IMR-90 (cell line): ENCODE measurements at regions not wholly inside any gene's neighbourhood (a gene's known extent, or its start where the extent isn't known, plus 50 kb on each side); places are given as distances from the start of the nearest gene placed in this dataset.
"Not testable (repeated sequence)": the region's sequence is repeated elsewhere in the genome, so short reads cannot be mapped to it uniquely, and the experiment has no call there.

Experiments
- ATAC-seq: fragments of 200-7000 bp; cut with Tn5 transposase; 2 replicates; pipeline ENCODE4 v1.9.1; 2020; ENCODE audit warnings: low read depth, mild to moderate bottlenecking, moderate library complexity
- BruUV-seq: library from RNA; stranded (reverse); fragments of 400-500 nt; replicated peaks from 2 replicates; lab custom pipeline; 2021; lab: Mats Ljungman, UMichigan
- CTCF ChIA-PET: fragments of 300-600 bp; formaldehyde crosslinking; extraction: SDS; loops from one replicate; lab custom pipeline; 2021; ENCODE audit warnings: antibody characterized with exemption; lab: Yijun Ruan, JAX
- POLR2A ChIA-PET: fragments of 300-600 bp; sonication (Branson Sonifier 250); formaldehyde crosslinking; loops from one replicate; lab custom pipeline; 2022; ENCODE audit warnings: antibody characterized with exemption; ENCODE audit not compliant: unreplicated experiment; lab: Charles Lee
- DNase-seq: peaks from one replicate; pipeline ENCODE4 v3.0.0; 2013
- H2AFZ ChIP-seq: replicated peaks from 2 replicates; pipeline ENCODE3; 2013; ENCODE audit warnings: low read length, mild to moderate bottlenecking; ENCODE audit not compliant: poor library complexity
- H2AK5ac ChIP-seq: 2 replicates; pipeline ENCODE4 v1.6.1; 2013; ENCODE audit warnings: low read depth, low read length, inconsistent platforms
- H2AK9ac ChIP-seq: replicated peaks from 2 replicates; pipeline ENCODE3; 2013; ENCODE audit warnings: mild to moderate bottlenecking, low read depth, low read length, moderate library complexity; ENCODE audit not compliant: poor library complexity
- H2BK120ac ChIP-seq: 2 replicates; pipeline ENCODE4 v1.6.1; 2013; ENCODE audit warnings: low read depth, low read length, inconsistent platforms
- H2BK15ac ChIP-seq: 3 replicates; pipeline ENCODE4 v1.6.1; 2013; ENCODE audit warnings: low read depth, low read length, inconsistent platforms
- H2BK20ac ChIP-seq: 2 replicates; pipeline ENCODE4 v1.6.1; 2013; ENCODE audit warnings: low read depth, mild to moderate bottlenecking, inconsistent platforms, low read length, moderate library complexity
- H2BK5ac ChIP-seq: 2 replicates; pipeline ENCODE4 v1.6.1; 2013; ENCODE audit warnings: mild to moderate bottlenecking, low read depth, low read length, inconsistent platforms; ENCODE audit not compliant: poor library complexity, severe bottlenecking
- H3K14ac ChIP-seq: replicated peaks from 2 replicates; pipeline ENCODE4 v1.6.1; 2013; ENCODE audit warnings: low read depth, low read length, inconsistent platforms
- H3K18ac ChIP-seq: 2 replicates; pipeline ENCODE4 v1.6.1; 2013; ENCODE audit warnings: low read depth, low read length, control low read depth
- H3K23ac ChIP-seq: 2 replicates; pipeline ENCODE4 v1.6.1; 2013; ENCODE audit warnings: low read depth, low read length, inconsistent platforms
- H3K27ac ChIP-seq: 2 replicates; pipeline ENCODE4 v1.5.1; 2013; ENCODE audit warnings: mild to moderate bottlenecking, control low read depth, low read length; ENCODE audit not compliant: insufficient read depth
- H3K27me3 ChIP-seq: 2 replicates; pipeline ENCODE4 v1.6.1; 2013; ENCODE audit warnings: low read length; ENCODE audit not compliant: control insufficient read depth, insufficient read depth
- H3K36me3 ChIP-seq: 2 replicates; pipeline ENCODE4 v1.6.1; 2013; ENCODE audit warnings: low read length, mixed read lengths; ENCODE audit not compliant: control insufficient read depth, insufficient read depth
- H3K4ac ChIP-seq: 2 replicates; pipeline ENCODE4 v1.6.1; 2013; ENCODE audit warnings: low read depth, low read length, inconsistent platforms
- H3K4me1 ChIP-seq: 2 replicates; pipeline ENCODE4 v1.6.1; 2013; ENCODE audit warnings: low read length, mixed read lengths; ENCODE audit not compliant: control insufficient read depth, insufficient read depth
- H3K4me2 ChIP-seq: 2 replicates; pipeline ENCODE4 v1.6.1; 2013; ENCODE audit warnings: low read depth, mild to moderate bottlenecking, control low read depth, low read length, moderate library complexity
- H3K4me3 ChIP-seq: 2 replicates; pipeline ENCODE4 v1.5.1; 2013; ENCODE audit warnings: low read depth, mild to moderate bottlenecking, control low read depth, low read length, moderate library complexity; ENCODE audit not compliant: insufficient read depth
- H3K56ac ChIP-seq: 2 replicates; pipeline ENCODE4 v1.6.1; 2013; ENCODE audit warnings: low read length, inconsistent platforms; ENCODE audit not compliant: insufficient read depth; ENCODE audit errors: extremely low read depth
- H3K79me1 ChIP-seq, 2 experiments: 2 replicates each; pipeline ENCODE4 v1.6.1; 2013; ENCODE audit warnings: low read length in 2 of 2, inconsistent platforms in 1 of 2, low read depth in 1 of 2
- H3K9ac ChIP-seq: 2 replicates; pipeline ENCODE4 v1.6.1; 2013; ENCODE audit warnings: low read depth, low read length, control low read depth
- H3K9me1 ChIP-seq: 2 replicates; pipeline ENCODE4 v1.6.1; 2013; ENCODE audit warnings: low read length, inconsistent platforms; ENCODE audit not compliant: insufficient read depth
- H3K9me3 ChIP-seq: 2 replicates; pipeline ENCODE4 v1.6.1; 2013; ENCODE audit warnings: low read length; ENCODE audit not compliant: control insufficient read depth, insufficient read depth
- H4K20me1 ChIP-seq: 2 replicates; pipeline ENCODE4 v1.6.1; 2013; ENCODE audit warnings: low read length, inconsistent platforms; ENCODE audit not compliant: insufficient read depth
- H4K5ac ChIP-seq: 2 replicates; pipeline ENCODE4 v1.6.1; 2013; ENCODE audit warnings: mild to moderate bottlenecking, low read depth, low read length, control low read depth
- H4K8ac ChIP-seq, 2 experiments: 2 replicates each; pipeline ENCODE4 v1.6.1; 2013; ENCODE audit warnings: low read depth in 2 of 2, low read length in 2 of 2, control low read depth in 1 of 2, inconsistent platforms in 1 of 2
- H4K91ac ChIP-seq: 2 replicates; pipeline ENCODE4 v1.6.1; 2013; ENCODE audit warnings: low read depth, low read length, inconsistent platforms; ENCODE audit not compliant: insufficient read depth
- NFE2L2 ChIP-seq: fragments of 150-350 bp; IDR thresholded peaks from 2 replicates; pipeline ENCODE4 v1.6.1; 2016; ENCODE audit warnings: low read depth, mild to moderate bottlenecking, low read length
- WGBS, 2 experiments: methylation state at CpG; one replicate each; pipeline versions ENCODE4 v1.1.5 to v1.1.7; 2013; ENCODE audit warnings: missing lambda C conversion rate in 2 of 2; ENCODE audit not compliant: insufficient read length in 1 of 2; ENCODE audit errors: extremely low coverage in 2 of 2; 5-methylcytosine and 5-hydroxymethylcytosine counted together
- dilution Hi-C: fragments of 300-500 bp; cut with HindIII; formaldehyde crosslinking; loops from one replicate; pipeline ENCODE4 v1.14.3; 2018; ENCODE audit warnings: low sequenced_read_pairs; ENCODE audit not compliant: unreplicated experiment
- in situ Hi-C: fragments of 300-500 bp; cut with MboI; formaldehyde crosslinking; loops from 3 replicates; pipeline ENCODE4 v1.14.3; 2019; ENCODE audit warnings: low sequenced_read_pairs, inconsistent platforms, mixed read lengths
- intact Hi-C: fragments of 100-400 bp; cut with micrococcal nuclease; formaldehyde crosslinking; loops from 2 replicates; pipeline ENCODE4 v1.10.0; 2022

GRCh38 chr1:238329671-238330070 is 438.9 kb upstream of the ZP4 start:
- ChIA-PET CTCF (no interaction called here), POLR2A (interaction anchor here (0.7 kb wide), 1 partner anchor 321 kb away, joined by 3 read pairs; no protein-coding TSS in a partner anchor)
- no peak for TF ChIP-seq NFE2L2
- Histone ChIP-seq H3K23ac (no peak overlapping the region), H3K4me2 (no peak overlapping the region), H3K9ac (no peak overlapping the region), H3K9me1 (no peaks in the 10 kb centered on the region), H3K9me3 (peaks cover 1% of the 10 kb centered on the region; the same call in 1 of the 2 replicates), H3K4ac (no peak overlapping the region), H4K91ac (no peak overlapping the region), H3K27ac (no peak overlapping the region), H3K14ac (no peak overlapping the region), H2AFZ (no peak overlapping the region), H4K8ac (no peak overlapping the region), H3K4me3 (no peak overlapping the region), H2AK5ac (no peak overlapping the region), H3K56ac (no peak overlapping the region), H4K20me1 (no peaks in the 10 kb centered on the region), H2BK5ac (no peak overlapping the region), H3K18ac (no peak overlapping the region), H2AK9ac (no peak overlapping the region), H2BK120ac (no peak overlapping the region), H3K36me3 (no peaks in the 10 kb centered on the region), H4K5ac (no peak overlapping the region), H3K27me3 (no peaks in the 10 kb centered on the region), H2BK20ac (no peak overlapping the region), H2BK15ac (no peak overlapping the region), H3K79me1 (no peaks in the 10 kb centered on the region), H3K4me1 (no peaks in the 10 kb centered on the region)
- in situ Hi-C loops: no loop called here
- ATAC-seq (no peak), DNase-seq (no peak)
- intact Hi-C loops: no loop called here
- 20% methylated on average over 1 of the region's 1 CpG; no CpG with 5 or more reads in 1 of the 2 experiments for WGBS, 2 experiments
- no TSS peak for BruUV-seq
- dilution Hi-C loops: no loop called here

GRCh38 chr1:238327033-238327432 is 436.3 kb upstream of the ZP4 start:
- BruUV-seq, H3K18ac ChIP-seq, H3K4me1 ChIP-seq, DNase-seq, H2BK5ac ChIP-seq, H2BK15ac ChIP-seq, H3K36me3 ChIP-seq, POLR2A ChIA-PET, H3K4me3 ChIP-seq, H3K4me2 ChIP-seq, H4K8ac ChIP-seq, H3K14ac ChIP-seq, CTCF ChIA-PET, H2AK9ac ChIP-seq, in situ Hi-C loops, H3K9me3 ChIP-seq, H3K27ac ChIP-seq, dilution Hi-C loops, H4K20me1 ChIP-seq, ATAC-seq, H2AK5ac ChIP-seq, H3K9ac ChIP-seq, H3K23ac ChIP-seq, H4K5ac ChIP-seq, H3K4ac ChIP-seq, H3K56ac ChIP-seq, H2AFZ ChIP-seq, H4K91ac ChIP-seq, H3K79me1 ChIP-seq, H2BK120ac ChIP-seq, H2BK20ac ChIP-seq, H3K9me1 ChIP-seq, intact Hi-C loops, H3K27me3 ChIP-seq: not testable (repeated sequence)
- WGBS, 2 experiments: 82% methylated on average over 7 of the region's 22 CpGs; no CpG with 5 or more reads in 1 of the 2 experiments
